A549 (cell line): ENCODE measurements at regions not wholly inside any gene's neighbourhood (a gene's known extent, or its start where the extent isn't known, plus 50 kb on each side); places are given as distances from the start of the nearest gene placed in this dataset.
A peak's percentile ranks its signal among the peaks of the same experiment; 100 is the strongest.

Experiments used
- ATAC-seq, 2 experiments: fragments of 200-7000 bp in 1 of 2; fragments of >200 bp in 1 of 2; cut with Nextera tagmentation in 1 of 2; cut with Tn5 transposase in 1 of 2; 3 replicates each; pipeline versions ENCODE4 v1.8.0 to v1.9.1; 2018 to 2020; ENCODE audit warnings: mild to moderate bottlenecking in 1 of 2, moderate library complexity in 1 of 2
- CTCF ChIA-PET: fragments of 300-600 bp; sonication (Branson Sonifier 250); formaldehyde crosslinking; extraction: SDS; loops from one replicate; lab custom pipeline; 2021; ENCODE audit warnings: antibody characterized with exemption, inconsistent platforms; lab: Yijun Ruan, JAX
- POLR2A ChIA-PET: fragments of 350-600 bp; formaldehyde crosslinking; extraction: SDS; loops from one replicate; lab custom pipeline; 2021; ENCODE audit warnings: antibody characterized with exemption, inconsistent platforms; lab: Yijun Ruan, JAX
- DNase-seq, 2 experiments: peaks; one replicate each; pipeline versions ENCODE4 v3.0.0 to v3.0.0-alpha.2; 2011 to 2016; ENCODE audit warnings: low read depth in 1 of 2, low spot score in 1 of 2
- FAIRE-seq: peaks from 2 replicates; lab custom pipeline; 2011; peaks lifted over from hg19 to GRCh38; lab: Jason Lieb, UNC
- H3K27ac ChIP-seq, 2 experiments: fragments of >200 bp; sonication (Bioruptor Twin); formaldehyde crosslinking; 3 replicates each; pipeline ENCODE4 v1.5.1; 2016 to 2017
- H3K4me1 ChIP-seq: fragments of >200 bp; sonication (Bioruptor Twin); formaldehyde crosslinking; 3 replicates; pipeline ENCODE4 v1.6.1; 2016
- H3K4me2 ChIP-seq: fragments of >200 bp; sonication (Bioruptor Twin); formaldehyde crosslinking; 3 replicates; pipeline ENCODE4 v1.6.1; 2016
- H3K4me3 ChIP-seq: fragments of >200 bp; sonication (Bioruptor Twin); formaldehyde crosslinking; 3 replicates; pipeline ENCODE4 v1.5.1; 2016
- H3K9me3 ChIP-seq: fragments of >200 bp; sonication (Bioruptor Twin); formaldehyde crosslinking; 3 replicates; pipeline ENCODE4 v1.6.1; 2016
- CHD2 ChIP-seq: fragments of 150-350 bp; IDR thresholded peaks from 2 replicates; pipeline ENCODE4 v1.6.1; 2014; ENCODE audit warnings: low read length; ENCODE audit not compliant: partially characterized antibody
- CHD4 ChIP-seq: fragments of 200-600 bp; sonication (generic); IDR thresholded peaks from 2 replicates; pipeline ENCODE4 v1.6.1; 2016; ENCODE audit warnings: antibody characterized with exemption, mild to moderate bottlenecking, borderline replicate concordance
- EHF ChIP-seq: fragments of 250-450 bp; sonication (Bioruptor Pico); IDR thresholded peaks from 2 replicates; pipeline ENCODE4 v1.5.0; 2020; ENCODE audit warnings: mild to moderate bottlenecking
- ESRRA ChIP-seq: fragments of 150-350 bp; IDR thresholded peaks from 2 replicates; pipeline ENCODE4 v1.6.1; 2014; ENCODE audit warnings: mild to moderate bottlenecking, low read length, borderline replicate concordance
- FOSB ChIP-seq: fragments of 250-450 bp; sonication (Bioruptor Pico); IDR thresholded peaks from 2 replicates; pipeline ENCODE4 v1.5.0; 2020; ENCODE audit warnings: mild to moderate bottlenecking, moderate library complexity
- FOXS1 ChIP-seq: fragments of 250-450 bp; sonication (Bioruptor Pico); IDR thresholded peaks from 2 replicates; pipeline ENCODE4 v1.5.0; 2020; ENCODE audit warnings: mild to moderate bottlenecking, moderate library complexity
- HDAC2 ChIP-seq: fragments of 200-600 bp; sonication (generic); IDR thresholded peaks from 2 replicates; pipeline ENCODE4 v1.6.1; 2016
- HES2 ChIP-seq: fragments of >200 bp; sonication (Bioruptor Twin); formaldehyde crosslinking; IDR thresholded peaks from 2 replicates; pipeline ENCODE4 v1.6.1; 2016
- HEYL ChIP-seq: fragments of 250-450 bp; sonication (Bioruptor Pico); IDR thresholded peaks from 2 replicates; pipeline ENCODE4 v1.8.0; 2021; ENCODE audit warnings: mild to moderate bottlenecking, moderate library complexity
- HOXA7 ChIP-seq: fragments of 250-450 bp; sonication (Bioruptor Pico); IDR thresholded peaks from 2 replicates; pipeline ENCODE4 v1.5.0; 2020; ENCODE audit warnings: mild to moderate bottlenecking, moderate library complexity
- HOXB13 ChIP-seq: fragments of 250-450 bp; sonication (Bioruptor Pico); IDR thresholded peaks from 2 replicates; pipeline ENCODE4 v1.5.0; 2020; ENCODE audit warnings: low read depth, mild to moderate bottlenecking, moderate library complexity
- MAFK ChIP-seq: fragments of 450-650 bp; IDR thresholded peaks from 2 replicates; pipeline ENCODE4 v1.6.1; 2014; ENCODE audit not compliant: partially characterized antibody
- NFE2L2 ChIP-seq: fragments of 150-350 bp; conservative IDR thresholded peaks from 2 replicates; pipeline ENCODE4 v1.6.1; 2014; ENCODE audit warnings: low read length
- PBX3 ChIP-seq: IDR thresholded peaks from 2 replicates; pipeline ENCODE4 v1.6.1; 2012
- RCOR1 ChIP-seq: fragments of 150-350 bp; IDR thresholded peaks from 2 replicates; pipeline ENCODE4 v1.6.1; 2014; ENCODE audit warnings: antibody characterized with exemption, low read length, low read depth
- REST ChIP-seq: fragments of 200-600 bp; sonication (generic); IDR thresholded peaks from 2 replicates; pipeline ENCODE4 v1.6.1; 2016; ENCODE audit warnings: antibody characterized with exemption, mild to moderate bottlenecking, moderate library complexity
- TFCP2L1 ChIP-seq: fragments of 250-450 bp; sonication (Bioruptor Pico); IDR thresholded peaks from 2 replicates; pipeline ENCODE4 v1.5.0; 2021; ENCODE audit warnings: mild to moderate bottlenecking
- TP53 ChIP-seq: fragments of 250-450 bp; sonication (Bioruptor Pico); IDR thresholded peaks from 2 replicates; pipeline ENCODE4 v1.5.0; 2021; ENCODE audit warnings: mild to moderate bottlenecking, moderate library complexity
- ZC3H11A ChIP-seq: fragments of 450-650 bp; IDR thresholded peaks from 2 replicates; pipeline ENCODE4 v1.6.1; 2014; ENCODE audit warnings: antibody characterized with exemption, mild to moderate bottlenecking
- WGBS: methylation state at CpG from one replicate; pipeline ENCODE4 v1.1.6; 2017; ENCODE audit errors: missing lambda C conversion rate; 5-methylcytosine and 5-hydroxymethylcytosine counted together
- TF ChIP-seq, protein P1 (sequence below): IDR thresholded peaks from 2 replicates; pipeline ENCODE4 v1.6.1; 2012; ENCODE audit warnings: low read depth, borderline replicate concordance
- TF ChIP-seq, protein P2 (sequence below): IDR thresholded peaks from 2 replicates; pipeline ENCODE4 v1.6.1; 2012

DNA sequence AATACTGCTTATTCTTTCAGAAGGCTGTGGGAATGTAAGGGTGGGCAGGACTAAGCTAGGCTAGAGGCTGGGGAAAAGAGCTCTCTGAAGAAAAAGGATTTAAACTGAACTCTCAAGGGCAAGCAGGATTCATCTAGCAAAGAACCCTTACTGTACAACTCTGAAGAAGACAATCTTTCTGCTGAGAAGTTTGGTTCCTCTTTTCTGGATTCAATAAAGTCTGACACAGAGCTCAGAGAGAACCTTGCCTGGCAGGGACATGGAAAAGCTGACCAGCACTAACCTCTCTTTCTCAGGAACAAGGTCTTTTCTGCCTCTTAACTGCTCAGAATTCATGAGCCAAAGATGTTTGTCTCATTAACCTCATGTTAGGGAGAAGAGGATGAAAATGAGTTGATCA, 388.4 kb upstream of the DDI1 start:
- POLR2A ChIA-PET: no interaction called here
- H3K4me2 ChIP-seq: no peak overlapping the region
- H3K4me1 ChIP-seq: no peaks in the 10 kb centered on the region
- 0 out of 6 replicates have a peak overlapping the region, but pooled peaks of 1 of the 2 experiments have one; percentile 33 for H3K27ac ChIP-seq
- DNase-seq (no peak), ATAC-seq (no peak)
- H3K9me3 ChIP-seq: peaks cover 11% of the 10 kb centered on the region; the same call in 2 of the 3 replicates
- CTCF ChIA-PET: interaction anchor here (0.5 kb wide), 1 partner anchor 1340 kb away, joined by 4 read pairs; no protein-coding TSS in a partner anchor
- no peak overlapping the region for H3K4me3 ChIP-seq
- TF ChIP-seq REST (no peak), CHD4 (no peak), EHF (no peak), TP53 (CRISPR knock-in tag) (no peak), ESRRA (no peak), HES2 (no peak), NFE2L2 (no peak), FOXS1 (CRISPR knock-in tag) (no peak), PBX3 (no peak), TFCP2L1 (CRISPR knock-in tag) (no peak), HOXB13 (no peak), MAFK (no peak), HOXA7 (CRISPR knock-in tag) (no peak), ZC3H11A (no peak), RCOR1 (no peak), HEYL (no peak), CHD2 (no peak)
- TF ChIP-seq, protein P1, sequence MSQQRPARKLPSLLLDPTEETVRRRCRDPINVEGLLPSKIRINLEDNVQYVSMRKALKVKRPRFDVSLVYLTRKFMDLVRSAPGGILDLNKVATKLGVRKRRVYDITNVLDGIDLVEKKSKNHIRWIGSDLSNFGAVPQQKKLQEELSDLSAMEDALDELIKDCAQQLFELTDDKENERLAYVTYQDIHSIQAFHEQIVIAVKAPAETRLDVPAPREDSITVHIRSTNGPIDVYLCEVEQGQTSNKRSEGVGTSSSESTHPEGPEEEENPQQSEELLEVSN: no peak
- TF ChIP-seq, protein P2, sequence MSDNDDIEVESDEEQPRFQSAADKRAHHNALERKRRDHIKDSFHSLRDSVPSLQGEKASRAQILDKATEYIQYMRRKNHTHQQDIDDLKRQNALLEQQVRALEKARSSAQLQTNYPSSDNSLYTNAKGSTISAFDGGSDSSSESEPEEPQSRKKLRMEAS: no peak
- TF ChIP-seq, all 56 proteins: peak for 0
- no peak for FAIRE-seq

- DNase-seq (no peak), ATAC-seq (no peak), FAIRE-seq (no peak)
- TF ChIP-seq HDAC2: no peak
- TF ChIP-seq FOSB (CRISPR knock-in tag): no peak
- ChIA-PET CTCF (no interaction called here), POLR2A (no interaction called here)
- Histone ChIP-seq H3K27ac (no peak overlapping the region), H3K9me3 (peaks cover 11% of the 10 kb centered on the region; the same call in 2 of the 3 replicates), H3K4me3 (no peak overlapping the region), H3K4me1 (no peaks in the 10 kb centered on the region), H3K4me2 (no peak overlapping the region)
- WGBS: 94% methylated on average over 1 of the region's 1 CpG
These were observed 387.6 kb upstream of the DDI1 start for GRCh38 chr11:103648670-103649400.
